Prostate gland (tissue), 2 donors: ENCODE measurements at regions not wholly inside any gene's neighbourhood (a gene's known extent, or its start where the extent isn't known, plus 50 kb on each side); places are given as distances from the start of the nearest gene placed in this dataset.

Experiments used
- DNase-seq: peaks from one replicate; pipeline ENCODE4 v3.0.0-alpha.2; 2019; ENCODE audit warnings: low spot score
- H3K27ac ChIP-seq, 2 donors: fragments of 200-600 bp; sonication (generic); 2 replicates each; pipeline ENCODE4 v1.5.1; 2017 to 2019
- H3K27me3 ChIP-seq: fragments of 200-600 bp; sonication (generic); replicated peaks from 2 replicates; pipeline ENCODE4 v1.5.1; 2019; ENCODE audit not compliant: insufficient read depth
- H3K36me3 ChIP-seq, 2 donors: fragments of 200-600 bp; sonication (generic); 1 replicate in 1 of 2; 2 replicates in 1 of 2; pipeline versions ENCODE4 v1.5.1 to v1.8.1; 2017 to 2019
- H3K4me1 ChIP-seq: fragments of 200-600 bp; sonication (generic); replicated peaks from 2 replicates; pipeline ENCODE4 v1.5.1; 2019
- H3K4me3 ChIP-seq, 2 donors: fragments of 200-600 bp; sonication (generic); 2 replicates each; pipeline ENCODE4 v1.5.1; 2017 to 2019
- H3K9me3 ChIP-seq: fragments of 200-600 bp; sonication (generic); 2 replicates; pipeline ENCODE4 v1.5.1; 2017
- POLR2A ChIP-seq: fragments of 450-650 bp; IDR thresholded peaks from one replicate; pipeline ENCODE4 v1.6.1; 2016; ENCODE audit warnings: antibody characterized with exemption, mild to moderate bottlenecking
- POLR2AphosphoS5 ChIP-seq: sonication (generic); formaldehyde crosslinking; IDR thresholded peaks from one replicate; pipeline ENCODE4 v1.6.1; 2017; ENCODE audit warnings: antibody characterized with exemption
- WGBS: methylation state at CpG from one replicate; pipeline ENCODE4 v1.1.5; 2018; 5-methylcytosine and 5-hydroxymethylcytosine counted together
- intact Hi-C: fragments of 100-400 bp; cut with DNase I; formaldehyde crosslinking; loops from one replicate; pipeline ENCODE4 v1.14.2; 2022
- TF ChIP-seq, protein P1 (sequence below), 4 experiments: fragments of 200-600 bp in 2 of 4; fragments of 450-650 bp in 2 of 4; sonication (generic) in 2 of 4; IDR thresholded peaks; 1 replicate in 3 of 4; 2 replicates in 1 of 4; pipeline ENCODE4 v1.5.1; 2016 to 2019; ENCODE audit warnings: antibody characterized with exemption in 4 of 4, mild to moderate bottlenecking in 2 of 4, moderate library complexity in 2 of 4

DNA sequence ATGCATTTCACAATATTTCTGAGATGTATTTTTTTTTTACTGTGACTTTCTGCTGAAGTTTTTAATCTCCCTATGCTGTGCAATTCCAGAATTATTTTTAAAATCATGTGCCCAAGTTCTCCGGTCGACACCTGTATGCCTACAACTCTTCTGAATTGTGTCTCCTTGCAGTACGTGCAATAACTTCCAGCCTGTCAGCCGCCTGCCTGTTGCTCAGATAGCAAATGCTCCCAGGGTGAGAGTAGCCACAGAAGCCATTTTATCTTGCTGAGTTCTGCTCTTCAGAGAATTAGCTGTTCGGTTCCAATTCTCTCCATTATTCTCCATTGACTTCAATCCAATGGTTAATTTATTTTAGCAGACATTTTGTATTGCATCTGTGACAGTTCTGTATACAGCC lies 188.3 kb downstream of the CDC14C start:
- intact Hi-C loops = no loop called here
- Histone ChIP-seq H3K9me3 (no peaks in the 10 kb centered on the region), H3K36me3 (no peaks in the 10 kb centered on the region), H3K4me3 (no peak overlapping the region), H3K4me1 (no peaks in the 10 kb centered on the region), H3K27ac (no peak overlapping the region), H3K27me3 (no peaks in the 10 kb centered on the region)
- no peak for DNase-seq
- WGBS = 91% methylated on average over 5 of the region's 5 CpGs
- TF ChIP-seq POLR2AphosphoS5 = no peak
- TF ChIP-seq POLR2A = no peak
- TF ChIP-seq, protein P1, sequence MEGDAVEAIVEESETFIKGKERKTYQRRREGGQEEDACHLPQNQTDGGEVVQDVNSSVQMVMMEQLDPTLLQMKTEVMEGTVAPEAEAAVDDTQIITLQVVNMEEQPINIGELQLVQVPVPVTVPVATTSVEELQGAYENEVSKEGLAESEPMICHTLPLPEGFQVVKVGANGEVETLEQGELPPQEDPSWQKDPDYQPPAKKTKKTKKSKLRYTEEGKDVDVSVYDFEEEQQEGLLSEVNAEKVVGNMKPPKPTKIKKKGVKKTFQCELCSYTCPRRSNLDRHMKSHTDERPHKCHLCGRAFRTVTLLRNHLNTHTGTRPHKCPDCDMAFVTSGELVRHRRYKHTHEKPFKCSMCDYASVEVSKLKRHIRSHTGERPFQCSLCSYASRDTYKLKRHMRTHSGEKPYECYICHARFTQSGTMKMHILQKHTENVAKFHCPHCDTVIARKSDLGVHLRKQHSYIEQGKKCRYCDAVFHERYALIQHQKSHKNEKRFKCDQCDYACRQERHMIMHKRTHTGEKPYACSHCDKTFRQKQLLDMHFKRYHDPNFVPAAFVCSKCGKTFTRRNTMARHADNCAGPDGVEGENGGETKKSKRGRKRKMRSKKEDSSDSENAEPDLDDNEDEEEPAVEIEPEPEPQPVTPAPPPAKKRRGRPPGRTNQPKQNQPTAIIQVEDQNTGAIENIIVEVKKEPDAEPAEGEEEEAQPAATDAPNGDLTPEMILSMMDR (IDR thresholded peaks at IDR 0.05) = no peak

DNA sequence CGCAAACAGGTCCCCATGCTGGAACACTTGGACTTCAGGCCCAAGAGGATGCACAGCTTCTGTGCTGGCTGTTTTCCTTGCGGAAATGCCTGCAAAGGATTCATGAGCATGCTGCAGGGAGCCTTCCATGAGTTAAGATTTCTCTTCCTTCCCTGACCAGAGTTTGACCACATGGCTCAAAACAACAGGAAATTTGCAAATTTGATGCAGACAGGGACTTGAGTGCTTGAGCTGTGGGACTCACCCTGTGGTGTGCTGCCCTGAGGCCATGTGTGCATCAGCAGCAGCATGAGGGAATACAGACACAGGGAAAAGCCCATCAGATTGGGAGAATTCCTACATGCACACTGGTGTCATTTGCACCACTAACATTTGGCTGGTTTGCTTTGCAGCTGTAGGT lies 195.4 kb downstream of the CDC14C start:
- H3K36me3 ChIP-seq = no peaks in the 10 kb centered on the region
- H3K9me3 ChIP-seq = no peaks in the 10 kb centered on the region
- H3K4me1 ChIP-seq = no peaks in the 10 kb centered on the region
- no peaks in the 10 kb centered on the region for H3K27me3 ChIP-seq
- DNase-seq = no peak
- WGBS = 92% methylated on average over 2 of the region's 2 CpGs
- TF ChIP-seq, protein P1 (IDR thresholded peaks at IDR 0.05) = no peak
- TF ChIP-seq POLR2A (no peak), POLR2AphosphoS5 (no peak)
- H3K27ac ChIP-seq = no peak overlapping the region
- no peak overlapping the region for H3K4me3 ChIP-seq
- intact Hi-C loops = no loop called here

DNA sequence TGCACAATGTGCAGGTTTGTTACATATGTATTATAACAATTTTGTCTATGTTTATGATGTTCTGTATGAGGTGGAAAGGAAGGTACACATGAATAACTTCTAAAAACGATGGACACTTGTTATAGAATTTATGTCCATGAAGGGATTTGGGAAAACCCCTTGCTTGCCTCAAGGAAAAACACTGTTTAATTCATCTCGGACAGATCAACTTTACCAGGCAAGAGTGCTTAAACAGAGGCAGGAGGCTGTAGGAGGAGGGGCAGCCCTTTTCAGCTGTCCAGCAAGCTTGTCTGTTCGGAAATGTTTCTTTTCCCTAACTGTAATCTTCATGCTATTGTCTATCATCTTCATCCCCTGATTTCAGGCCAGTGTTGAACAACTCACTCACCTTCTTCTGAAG lies 200.9 kb downstream of the CDC14C start:
- no peaks in the 10 kb centered on the region for H3K27me3 ChIP-seq
- no peak overlapping the region for H3K27ac ChIP-seq
- WGBS = 55% methylated on average over 3 of the region's 3 CpGs
- TF ChIP-seq POLR2AphosphoS5 (no peak), POLR2A (no peak)
- TF ChIP-seq, protein P1 (IDR thresholded peaks at IDR 0.05) = no peak
- no peak overlapping the region for H3K4me3 ChIP-seq
- intact Hi-C loops = no loop called here
- H3K9me3 ChIP-seq = no peaks in the 10 kb centered on the region
- H3K4me1 ChIP-seq = no peaks in the 10 kb centered on the region
- no peaks in the 10 kb centered on the region for H3K36me3 ChIP-seq
- no peak for DNase-seq

DNA sequence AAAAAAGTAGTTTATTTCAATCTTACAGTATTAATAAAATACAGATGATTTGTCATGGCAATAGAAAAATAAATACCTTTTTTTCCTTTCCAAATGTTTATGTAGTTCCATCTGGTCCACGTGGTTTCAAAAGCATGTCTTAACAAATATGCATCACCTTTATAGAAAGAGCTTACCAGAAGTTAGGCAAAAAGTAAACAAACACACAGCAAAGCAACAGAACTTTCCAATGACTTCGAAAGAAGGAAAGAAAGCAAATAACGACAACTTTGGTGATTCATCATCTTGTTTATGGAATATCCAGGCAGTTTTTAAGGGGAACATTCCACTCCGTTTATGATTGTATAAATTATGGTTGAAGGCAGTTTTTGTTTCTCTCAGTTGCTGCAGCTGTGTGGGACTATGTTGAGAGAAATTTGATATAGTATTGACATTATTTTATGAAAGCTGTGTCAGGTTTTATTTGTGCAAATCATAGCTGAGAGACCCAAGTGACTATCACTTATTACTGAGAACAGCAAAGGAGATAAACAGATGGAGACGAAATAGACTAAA lies 203.1 kb downstream of the CDC14C start:
- whole genome bisulfite sequencing = 10% methylated on average over 5 of the region's 5 CpGs
- H3K9me3 ChIP-seq = no peaks in the 10 kb centered on the region
- H3K4me1 ChIP-seq = no peaks in the 10 kb centered on the region
- no peak overlapping the region for H3K4me3 ChIP-seq
- H3K27me3 ChIP-seq = no peaks in the 10 kb centered on the region
- H3K36me3 ChIP-seq = no peaks in the 10 kb centered on the region
- intact Hi-C loops = no loop called here
- no peak for TF ChIP-seq POLR2A
- TF ChIP-seq, protein P1 (IDR thresholded peaks at IDR 0.05) = no peak
- TF ChIP-seq POLR2AphosphoS5 = peak; percentile 13
- H3K27ac ChIP-seq = no peak overlapping the region
- DNase-seq = no peak

DNA sequence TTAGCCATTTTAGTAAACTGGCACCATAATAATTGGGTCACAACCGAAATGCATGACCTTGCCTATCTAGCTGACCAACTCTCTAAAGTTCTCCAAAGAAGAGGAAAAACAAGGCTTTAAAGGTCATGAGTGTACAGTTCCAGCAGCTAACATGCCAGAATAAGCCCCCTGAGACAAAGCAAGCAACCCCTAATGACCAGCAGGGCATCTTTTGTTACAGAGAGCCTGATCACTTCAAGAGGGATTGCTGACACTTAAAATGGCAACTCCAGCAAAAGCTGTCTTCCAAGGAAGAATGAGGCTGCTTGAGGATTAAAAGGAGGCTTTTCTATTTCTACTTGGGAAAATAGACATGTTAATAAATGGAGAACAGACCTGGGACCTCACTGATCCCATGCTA lies 213.6 kb downstream of the CDC14C start:
- H3K4me3 ChIP-seq = no peak overlapping the region
- no peak overlapping the region for H3K27ac ChIP-seq
- H3K36me3 ChIP-seq = no peaks in the 10 kb centered on the region
- DNase-seq = no peak
- no peak for TF ChIP-seq POLR2A
- no peak for TF ChIP-seq POLR2AphosphoS5
- TF ChIP-seq, protein P1 (IDR thresholded peaks at IDR 0.05) = no peak
- no peaks in the 10 kb centered on the region for H3K4me1 ChIP-seq
- no peaks in the 10 kb centered on the region for H3K27me3 ChIP-seq
- intact Hi-C loops = no loop called here
- WGBS = 84% methylated on average over 1 of the region's 1 CpG
- H3K9me3 ChIP-seq = no peaks in the 10 kb centered on the region
